Neural crest cell (in vitro differentiated cells): ENCODE measurements at regions not wholly inside any gene's neighbourhood (a gene's known extent, or its start where the extent isn't known, plus 50 kb on each side); places are given as distances from the start of the nearest gene placed in this dataset.
"Not testable (repeated sequence)": the region's sequence is repeated elsewhere in the genome, so short reads cannot be mapped to it uniquely, and the experiment has no call there.

Source experiments
- DNase-seq: peaks from one replicate; pipeline ENCODE4 v3.0.0; 2021; ENCODE audit warnings: low read depth, mixed read lengths, low spot score
- H3K27ac Mint-ChIP-seq: one replicate; pipeline ENCODE4 v1.8.0; 2021; ENCODE audit warnings: mild to moderate bottlenecking, mixed read lengths; ENCODE audit not compliant: unreplicated experiment
- H3K27me3 Mint-ChIP-seq: 2 replicates; pipeline ENCODE4 v1.8.0; 2021; ENCODE audit warnings: low read depth, mild to moderate bottlenecking, mixed read lengths
- H3K36me3 Mint-ChIP-seq: 2 replicates; pipeline ENCODE4 v1.8.0; 2021; ENCODE audit warnings: low read depth, mild to moderate bottlenecking, mixed read lengths
- H3K4me1 Mint-ChIP-seq: 2 replicates; pipeline ENCODE4 v1.8.0; 2021; ENCODE audit warnings: mixed read lengths
- H3K4me3 Mint-ChIP-seq: one replicate; pipeline ENCODE4 v1.8.0; 2021; ENCODE audit warnings: mild to moderate bottlenecking, mixed read lengths
- H3K9me3 Mint-ChIP-seq: 2 replicates; pipeline ENCODE4 v1.8.0; 2021; ENCODE audit warnings: mixed read lengths
- CTCF ChIP-seq: fragments of 200-600 bp; sonication (generic); conservative IDR thresholded peaks from 2 replicates; pipeline ENCODE4 v1.5.0; 2021; ENCODE audit warnings: antibody characterized with exemption, mild to moderate bottlenecking

- no peak for TF ChIP-seq CTCF
- H3K4me3 Mint-ChIP-seq: no peak overlapping the region
- no peaks in the 10 kb centered on the region for H3K9me3 Mint-ChIP-seq
- peaks cover 1% of the 10 kb centered on the region for H3K27me3 Mint-ChIP-seq
- H3K27ac Mint-ChIP-seq: no peak overlapping the region
- no peaks in the 10 kb centered on the region for H3K36me3 Mint-ChIP-seq
- peaks cover 5% of the 10 kb centered on the region for H3K4me1 Mint-ChIP-seq
- no peak for DNase-seq
Observed at GRCh38 chr1:197985351-197985750, 68.2 kb downstream of the LHX9 start.

GRCh38 chr1:197986817-197987216 is 69.6 kb downstream of the LHX9 start:
- no peaks in the 10 kb centered on the region for H3K9me3 Mint-ChIP-seq
- no peak for DNase-seq
- no peaks in the 10 kb centered on the region for H3K36me3 Mint-ChIP-seq
- no peak for TF ChIP-seq CTCF
- no peak overlapping the region for H3K27ac Mint-ChIP-seq
- no peaks in the 10 kb centered on the region for H3K27me3 Mint-ChIP-seq
- H3K4me3 Mint-ChIP-seq: no peak overlapping the region
- H3K4me1 Mint-ChIP-seq: peaks cover 5% of the 10 kb centered on the region

GRCh38 chr1:197987294-197987693 is 70.1 kb downstream of the LHX9 start:
- peaks cover 5% of the 10 kb centered on the region for H3K4me1 Mint-ChIP-seq
- H3K4me3 Mint-ChIP-seq: no peak overlapping the region
- DNase-seq: no peak
- no peaks in the 10 kb centered on the region for H3K9me3 Mint-ChIP-seq
- H3K27me3 Mint-ChIP-seq: no peaks in the 10 kb centered on the region
- no peak overlapping the region for H3K27ac Mint-ChIP-seq
- no peaks in the 10 kb centered on the region for H3K36me3 Mint-ChIP-seq
- no peak for TF ChIP-seq CTCF

- H3K4me3 Mint-ChIP-seq, H3K27me3 Mint-ChIP-seq, DNase-seq, H3K36me3 Mint-ChIP-seq, H3K4me1 Mint-ChIP-seq, H3K9me3 Mint-ChIP-seq, H3K27ac Mint-ChIP-seq: not testable (repeated sequence)
Observed at GRCh38 chr1:197988581-197988980, 71.4 kb downstream of the LHX9 start.

- TF ChIP-seq CTCF: no peak
- DNase-seq: no peak
- peaks cover 5% of the 10 kb centered on the region for H3K4me1 Mint-ChIP-seq
- H3K27ac Mint-ChIP-seq: no peak overlapping the region
- no peak overlapping the region for H3K4me3 Mint-ChIP-seq
- H3K36me3 Mint-ChIP-seq: no peaks in the 10 kb centered on the region
- no peaks in the 10 kb centered on the region for H3K9me3 Mint-ChIP-seq
- H3K27me3 Mint-ChIP-seq: no peaks in the 10 kb centered on the region
Observed at GRCh38 chr1:197989058-197989457, 71.9 kb downstream of the LHX9 start.

GRCh38 chr1:197991594-197991993 is 74.4 kb downstream of the LHX9 start:
- TF ChIP-seq CTCF: no peak
- Mint-ChIP-seq H3K9me3 (no peaks in the 10 kb centered on the region), H3K36me3 (no peaks in the 10 kb centered on the region), H3K4me1 (no peaks in the 10 kb centered on the region), H3K4me3 (no peak overlapping the region), H3K27me3 (no peaks in the 10 kb centered on the region), H3K27ac (no peak overlapping the region)
- DNase-seq: no peak
